ENCODE measurements at regions not wholly inside any gene's neighbourhood (a gene's known extent, or its start where the extent isn't known, plus 50 kb on each side); places are given as distances from the start of the nearest gene placed in this dataset.
A peak's percentile ranks its signal among the peaks of the same experiment; 100 is the strongest.

GRCh38 chr14:101239065-101239464 lies 322.2 kb upstream of the DIO3 start (continued):
- no peak for TF ChIP-seq DR1 (CRISPR knock-in tag; IDR thresholded peaks at IDR 0.05)
- TF ChIP-seq HOMEZ (CRISPR knock-in tag; IDR thresholded peaks at IDR 0.05; ENCODE audit: low read depth), result peak; percentile 65; the same call in 1 of the 2 replicates
- TF ChIP-seq ZBTB46 (CRISPR knock-in tag; IDR thresholded peaks at IDR 0.05; ENCODE audit: borderline replicate concordance), result no peak
- no peak for TF ChIP-seq ZNF224 (CRISPR knock-in tag; IDR thresholded peaks at IDR 0.05)
- TF ChIP-seq ZNF230 (CRISPR knock-in tag; IDR thresholded peaks at IDR 0.05), result no peak
- TF ChIP-seq LRRFIP1 (CRISPR knock-in tag; conservative IDR thresholded peaks at IDR 0.05), result no peak
- peak; percentile 86 for TF ChIP-seq ZNF292 (CRISPR knock-in tag; IDR thresholded peaks at IDR 0.05; ENCODE audit: borderline replicate concordance, low read depth)
- no peak for TF ChIP-seq SNAPC5 (CRISPR knock-in tag; IDR thresholded peaks at IDR 0.05; ENCODE audit: borderline replicate concordance)
- TF ChIP-seq ZNF549 (CRISPR knock-in tag; IDR thresholded peaks at IDR 0.05), result no peak
- TF ChIP-seq ZNF574 (CRISPR knock-in tag; IDR thresholded peaks at IDR 0.05), result peak; percentile 52; the same call in 1 of the 2 replicates
- no peak for TF ChIP-seq ZNF234 (CRISPR knock-in tag; conservative IDR thresholded peaks at IDR 0.05)
- no peak for TF ChIP-seq ZNF841 (CRISPR knock-in tag; IDR thresholded peaks at IDR 0.05; ENCODE audit: borderline replicate concordance)
- 0 out of 2 replicates have a peak, but pooled peaks have one; percentile 36 for TF ChIP-seq TOE1 (CRISPR knock-in tag; IDR thresholded peaks at IDR 0.05)
- no peak for TF ChIP-seq SRSF1 (optimal IDR thresholded peaks at IDR 0.05; ENCODE audit: low read depth, low read length)
- no peak for TF ChIP-seq ZXDC (CRISPR knock-in tag; IDR thresholded peaks at IDR 0.05)
- no peak for TF ChIP-seq ZFP36L2 (CRISPR knock-in tag; IDR thresholded peaks at IDR 0.05)
- TF ChIP-seq ZC3H13 (CRISPR knock-in tag; IDR thresholded peaks at IDR 0.05), result no peak
- no peak for TF ChIP-seq ATF7 (IDR thresholded peaks at IDR 0.05)
- TF ChIP-seq ATF7 (CRISPR knock-in tag; IDR thresholded peaks at IDR 0.05), result 0 out of 2 replicates have a peak, but pooled peaks have one; percentile 60
